ENCODE measurements at regions not wholly inside any gene's neighbourhood (a gene's known extent, or its start where the extent isn't known, plus 50 kb on each side); places are given as distances from the start of the nearest gene placed in this dataset.

- DNase-seq (ENCODE audit: extremely low spot score): no peak
- Histone ChIP-seq H3K27ac (ENCODE audit: low read depth) (no peak overlapping the region), H3K4me3 (ENCODE audit: low read depth, low read length) (no peak overlapping the region), H3K36me3 (ENCODE audit: insufficient read depth) (no peaks in the 10 kb centered on the region), H3K4me1 (ENCODE audit: insufficient read depth) (no peaks in the 10 kb centered on the region)
- 76% methylated on average over 11 of the region's 11 CpGs for WGBS
Measured at GRCh38 chr2:241924069-241924908, 54.8 kb downstream of the RTP5 start.

DNA sequence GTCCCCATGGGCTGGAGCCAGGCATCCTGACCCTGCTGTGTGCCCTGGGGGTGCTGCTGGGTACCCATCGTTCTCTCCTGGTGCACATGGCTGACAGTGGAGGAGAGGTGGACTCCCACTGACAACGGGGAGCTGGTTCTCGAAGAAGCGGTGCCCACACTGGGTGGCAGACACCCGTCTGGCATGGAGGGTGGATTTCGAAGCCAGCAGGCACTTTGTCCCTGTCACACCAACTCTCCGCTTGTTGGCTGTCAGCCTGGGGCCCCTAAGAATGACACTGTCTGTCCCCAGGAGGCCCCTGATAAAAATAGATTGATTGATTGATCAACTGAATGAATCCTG is 55.4 kb downstream of the RTP5 start:
- Histone ChIP-seq H3K27ac (ENCODE audit: low read depth) (no peak overlapping the region), H3K4me1 (ENCODE audit: insufficient read depth) (no peaks in the 10 kb centered on the region), H3K36me3 (ENCODE audit: insufficient read depth) (no peaks in the 10 kb centered on the region), H3K4me3 (ENCODE audit: low read depth, low read length) (no peak overlapping the region)
- no peak for DNase-seq (ENCODE audit: extremely low spot score)
- 84% methylated on average over 7 of the region's 7 CpGs for WGBS

DNA sequence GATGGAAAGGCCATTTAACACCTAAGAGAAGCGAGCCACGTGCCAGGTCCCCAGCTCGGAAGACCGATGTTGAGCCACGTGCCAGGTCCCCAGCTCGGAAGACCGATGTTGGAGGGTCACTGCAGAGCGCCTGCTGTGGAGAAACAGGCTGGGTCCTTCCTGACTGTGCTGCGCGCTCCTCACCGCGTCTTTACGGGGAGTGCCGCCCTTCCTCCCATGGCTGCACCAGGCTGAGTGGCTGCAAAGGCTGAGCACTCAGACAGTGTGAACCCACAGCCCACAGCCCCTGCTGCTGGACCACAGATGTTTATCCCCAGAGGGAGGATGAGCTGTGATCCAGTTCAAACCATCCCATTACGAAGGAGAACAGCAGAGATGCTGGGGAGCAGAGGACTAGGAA is 55.7 kb downstream of the RTP5 start:
- WGBS: 82% methylated on average over 15 of the region's 15 CpGs
- Histone ChIP-seq H3K4me3 (ENCODE audit: low read depth, low read length) (no peak overlapping the region), H3K36me3 (ENCODE audit: insufficient read depth) (no peaks in the 10 kb centered on the region), H3K27ac (ENCODE audit: low read depth) (no peak overlapping the region), H3K4me1 (ENCODE audit: insufficient read depth) (no peaks in the 10 kb centered on the region)
- no peak for DNase-seq (ENCODE audit: extremely low spot score)

DNA sequence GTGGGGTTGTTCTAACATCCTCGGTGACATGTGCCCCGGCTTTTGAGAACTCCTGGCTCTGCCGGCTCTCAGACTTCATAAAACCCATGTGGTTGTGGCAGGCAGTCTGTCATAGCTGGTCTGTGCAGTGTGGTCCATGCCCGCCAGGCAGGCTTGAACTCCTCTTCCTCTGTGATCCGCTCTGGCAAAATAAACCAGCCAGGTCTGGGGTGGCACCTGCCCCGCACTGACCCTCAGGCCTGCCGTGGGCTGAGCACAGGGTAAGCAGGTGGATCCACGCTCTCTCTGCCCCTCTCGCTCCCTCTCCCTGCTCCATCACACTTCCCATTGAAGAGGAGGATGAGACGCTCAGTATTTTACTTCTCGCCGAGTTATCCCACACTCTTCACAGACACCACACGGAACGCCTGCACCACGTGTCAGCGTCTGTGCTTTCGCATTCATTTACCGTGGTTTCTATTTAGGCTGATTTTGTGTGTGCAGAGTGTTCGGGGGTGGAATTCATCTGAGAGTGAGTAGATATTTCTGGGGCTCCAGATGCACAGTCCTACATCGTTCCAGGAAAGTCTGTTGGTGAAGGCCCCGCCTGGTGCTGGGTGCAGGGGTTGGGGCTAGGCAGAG is 56.4 kb downstream of the RTP5 start:
- DNase-seq (ENCODE audit: extremely low spot score): no peak
- Histone ChIP-seq H3K4me3 (ENCODE audit: low read depth, low read length) (no peak overlapping the region), H3K27ac (ENCODE audit: low read depth) (no peak overlapping the region), H3K36me3 (ENCODE audit: insufficient read depth) (no peaks in the 10 kb centered on the region), H3K4me1 (ENCODE audit: insufficient read depth) (no peaks in the 10 kb centered on the region)
- 63% methylated on average over 21 of the region's 21 CpGs for WGBS

GRCh38 chr2:241926541-241927311 is 57.2 kb downstream of the RTP5 start:
- no peaks in the 10 kb centered on the region for H3K4me1 ChIP-seq (ENCODE audit: insufficient read depth)
- no peak for DNase-seq (ENCODE audit: extremely low spot score)
- no peak overlapping the region for H3K27ac ChIP-seq (ENCODE audit: low read depth)
- 65% methylated on average over 32 of the region's 32 CpGs for WGBS
- no peak overlapping the region for H3K4me3 ChIP-seq (ENCODE audit: low read depth, low read length)
- no peaks in the 10 kb centered on the region for H3K36me3 ChIP-seq (ENCODE audit: insufficient read depth)

DNA sequence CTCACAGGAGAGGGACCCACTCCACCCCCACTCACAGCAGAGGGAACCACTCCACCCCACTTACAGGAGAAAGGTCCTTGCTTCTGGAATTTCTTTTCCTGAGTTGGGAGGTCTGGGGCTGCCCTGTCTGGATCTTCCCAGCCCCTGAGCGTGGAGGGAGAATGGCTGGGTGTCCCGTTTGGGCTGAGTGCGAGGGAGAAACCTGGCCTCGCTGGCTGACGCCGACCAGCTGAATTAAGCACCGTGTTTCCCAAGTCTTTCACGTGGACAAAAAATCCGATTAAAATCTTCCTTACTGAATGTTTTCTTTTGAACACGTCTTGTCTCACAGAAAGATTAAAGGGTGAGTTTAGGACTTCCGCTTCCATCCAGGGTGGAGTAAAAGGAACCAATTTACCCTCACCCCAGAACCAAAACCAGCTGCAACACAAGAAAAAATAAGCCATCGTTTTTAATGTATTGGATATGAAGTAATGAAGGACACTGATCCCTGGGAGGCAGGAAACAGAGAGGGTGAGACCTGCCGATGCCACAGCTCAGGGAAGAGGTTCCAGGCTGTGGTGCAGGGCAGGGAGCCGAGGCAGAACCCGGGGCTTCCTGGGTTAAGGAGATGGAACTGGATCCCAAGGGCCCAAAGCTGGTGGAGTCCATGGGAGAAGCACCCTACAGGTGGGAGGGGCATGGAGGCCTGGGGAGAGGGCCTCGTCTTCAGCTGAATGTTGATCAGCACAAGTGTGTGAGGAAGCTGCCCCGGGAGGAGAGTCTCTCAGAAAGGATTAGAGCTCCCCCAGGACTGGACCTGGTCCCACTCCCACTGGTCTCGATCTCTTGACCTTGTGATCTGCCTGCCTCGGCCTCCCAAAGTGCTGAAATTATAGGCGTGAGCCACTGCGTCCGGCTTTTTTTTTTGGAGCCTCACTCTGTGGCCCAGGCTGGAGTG is 60.3 kb downstream of the RTP5 start:
- 85% methylated on average over 22 of the region's 22 CpGs for WGBS
- DNase-seq (ENCODE audit: extremely low spot score): no peak
- Histone ChIP-seq H3K27ac (ENCODE audit: low read depth) (no peak overlapping the region), H3K36me3 (ENCODE audit: insufficient read depth) (no peaks in the 10 kb centered on the region), H3K4me1 (ENCODE audit: insufficient read depth) (no peaks in the 10 kb centered on the region), H3K4me3 (ENCODE audit: low read depth, low read length) (no peak overlapping the region)

DNA sequence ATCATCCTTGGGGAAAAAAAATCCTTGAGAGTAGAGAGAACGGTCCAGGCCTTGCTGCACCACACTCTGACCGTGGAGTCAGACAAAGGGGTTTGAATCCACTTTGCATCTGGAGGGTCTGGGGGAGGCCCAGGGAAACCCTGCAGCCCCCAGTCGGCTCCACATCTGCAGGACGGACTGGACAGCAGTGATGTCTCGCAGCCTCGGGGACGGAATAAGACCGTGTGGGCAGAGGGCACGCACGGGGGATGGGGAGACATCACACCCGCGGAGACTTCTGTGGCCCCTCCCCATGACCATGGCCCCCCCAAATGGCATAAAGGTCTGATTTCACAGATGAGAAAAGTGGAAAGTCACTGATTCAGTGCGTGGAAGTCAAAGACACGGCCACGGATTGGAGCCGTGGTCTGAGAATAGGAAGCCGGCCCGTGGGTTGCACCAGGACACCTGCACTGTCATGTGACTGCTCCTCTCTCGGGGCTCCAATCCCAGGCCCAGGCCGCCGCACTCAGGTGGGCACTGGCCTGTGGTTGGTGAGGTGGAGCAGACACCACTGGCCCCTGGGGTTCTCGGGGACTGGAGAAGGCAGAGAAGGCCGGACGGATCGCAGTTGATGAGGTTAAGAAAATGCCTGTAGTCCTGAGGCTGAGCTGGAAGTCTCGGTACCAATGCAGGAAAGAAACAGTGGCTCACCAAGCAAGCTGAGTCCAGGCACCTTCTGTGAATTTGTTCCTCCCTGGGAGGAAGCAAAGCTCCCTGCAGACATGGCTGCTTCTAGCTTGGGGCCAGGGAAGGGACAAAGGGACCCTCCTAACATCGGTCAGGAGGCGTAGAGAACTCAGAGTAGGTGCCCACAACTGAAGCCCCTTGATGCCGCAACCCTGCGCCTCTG is 61.8 kb downstream of the RTP5 start:
- Histone ChIP-seq H3K36me3 (ENCODE audit: insufficient read depth) (no peaks in the 10 kb centered on the region), H3K4me1 (ENCODE audit: insufficient read depth) (no peaks in the 10 kb centered on the region), H3K4me3 (ENCODE audit: low read depth, low read length) (no peak overlapping the region), H3K27ac (ENCODE audit: low read depth) (no peak overlapping the region)
- DNase-seq (ENCODE audit: extremely low spot score): no peak
- WGBS: 96% methylated on average over 30 of the region's 30 CpGs

GRCh38 chr2:241931976-241932898 is 62.7 kb downstream of the RTP5 start:
- WGBS: 86% methylated on average over 31 of the region's 31 CpGs
- no peak overlapping the region for H3K4me3 ChIP-seq (ENCODE audit: low read depth, low read length)
- no peaks in the 10 kb centered on the region for H3K36me3 ChIP-seq (ENCODE audit: insufficient read depth)
- no peaks in the 10 kb centered on the region for H3K4me1 ChIP-seq (ENCODE audit: insufficient read depth)
- no peak for DNase-seq (ENCODE audit: extremely low spot score)
- H3K27ac ChIP-seq (ENCODE audit: low read depth): peak overlapping the region; percentile 68

- 50% methylated on average over 9 of the region's 9 CpGs for WGBS
Measured at GRCh38 chr2:241932899-241933178, 63.3 kb downstream of the RTP5 start.

GRCh38 chr2:241933179-241933911 is 63.8 kb downstream of the RTP5 start:
- WGBS: 15% methylated on average over 11 of the region's 11 CpGs
- no peaks in the 10 kb centered on the region for H3K36me3 ChIP-seq (ENCODE audit: insufficient read depth)
- no peaks in the 10 kb centered on the region for H3K4me1 ChIP-seq (ENCODE audit: insufficient read depth)
- DNase-seq (ENCODE audit: extremely low spot score): no peak
- H3K27ac ChIP-seq (ENCODE audit: low read depth): peak overlapping the region; percentile 68
- no peak overlapping the region for H3K4me3 ChIP-seq (ENCODE audit: low read depth, low read length)

More at GRCh38 chr2:241932899-241933178, 63.3 kb downstream of the RTP5 start:
- Histone ChIP-seq H3K27ac (ENCODE audit: low read depth) (peak overlapping the region; percentile 68), H3K4me3 (ENCODE audit: low read depth, low read length) (no peak overlapping the region), H3K36me3 (ENCODE audit: insufficient read depth) (no peaks in the 10 kb centered on the region), H3K4me1 (ENCODE audit: insufficient read depth) (no peaks in the 10 kb centered on the region)
- DNase-seq (ENCODE audit: extremely low spot score): no peak

- WGBS: 84% methylated on average over 1 of the region's 1 CpG
- Histone ChIP-seq H3K36me3 (ENCODE audit: insufficient read depth) (no peaks in the 10 kb centered on the region), H3K4me1 (ENCODE audit: insufficient read depth) (no peaks in the 10 kb centered on the region), H3K4me3 (ENCODE audit: low read depth, low read length) (no peak overlapping the region), H3K27ac (ENCODE audit: low read depth) (no peak overlapping the region)
- no peak for DNase-seq (ENCODE audit: extremely low spot score)
Measured at GRCh38 chr2:241935314-241935713, 65.8 kb downstream of the RTP5 start.
